ENCODE measurements at regions not wholly inside any gene's neighbourhood (a gene's known extent, or its start where the extent isn't known, plus 50 kb on each side); places are given as distances from the start of the nearest gene placed in this dataset.
"Not testable (repeated sequence)": the region's sequence is repeated elsewhere in the genome, so short reads cannot be mapped to it uniquely, and the experiment has no call there.

GRCh38 chr11:71178076-71178475 lies 74.3 kb downstream of the SHANK2 start:
- no peak for DNase-seq (ENCODE audit: low spot score)
- H3K27ac Mint-ChIP-seq, result no peak overlapping the region
- no peaks in the 10 kb centered on the region for H3K4me1 Mint-ChIP-seq (ENCODE audit: low read depth)
- H3K36me3 Mint-ChIP-seq (ENCODE audit: low read depth), result no peaks in the 10 kb centered on the region
- intact Hi-C loops (cut with micrococcal nuclease), result no loop called here
- peaks cover 18% of the 10 kb centered on the region for H3K9me3 Mint-ChIP-seq
- no peak overlapping the region for H3K4me3 Mint-ChIP-seq (ENCODE audit: low read depth)
- H3K27me3 Mint-ChIP-seq (ENCODE audit: low read depth), result peaks cover 4% of the 10 kb centered on the region

- Mint-ChIP-seq H3K36me3 (ENCODE audit: low read depth) (no peaks in the 10 kb centered on the region), H3K27ac (no peak overlapping the region), H3K4me3 (ENCODE audit: low read depth) (no peak overlapping the region), H3K4me1 (ENCODE audit: low read depth) (no peaks in the 10 kb centered on the region), H3K27me3 (ENCODE audit: low read depth) (peaks cover 4% of the 10 kb centered on the region), H3K9me3 (peaks cover 18% of the 10 kb centered on the region)
- intact Hi-C loops (cut with micrococcal nuclease), result no loop called here
- DNase-seq (ENCODE audit: low spot score), result no peak
Measured at GRCh38 chr11:71176812-71177211, 75.6 kb downstream of the SHANK2 start.

GRCh38 chr11:71173709-71174108 lies 78.7 kb downstream of the SHANK2 start:
- Mint-ChIP-seq H3K27me3 (ENCODE audit: low read depth) (no peaks in the 10 kb centered on the region), H3K4me1 (ENCODE audit: low read depth) (no peaks in the 10 kb centered on the region), H3K36me3 (ENCODE audit: low read depth) (no peaks in the 10 kb centered on the region)

GRCh38 chr11:71172680-71173079 lies 79.7 kb downstream of the SHANK2 start:
- intact Hi-C loops (cut with micrococcal nuclease), result no loop called here
- no peaks in the 10 kb centered on the region for H3K27me3 Mint-ChIP-seq (ENCODE audit: low read depth)
- H3K36me3 Mint-ChIP-seq (ENCODE audit: low read depth), result no peaks in the 10 kb centered on the region
- H3K4me1 Mint-ChIP-seq (ENCODE audit: low read depth), result no peaks in the 10 kb centered on the region
- no peak overlapping the region for H3K27ac Mint-ChIP-seq
- peaks cover 18% of the 10 kb centered on the region for H3K9me3 Mint-ChIP-seq
- DNase-seq (ENCODE audit: low spot score), result no peak
- no peak overlapping the region for H3K4me3 Mint-ChIP-seq (ENCODE audit: low read depth)

More at GRCh38 chr11:71173709-71174108, 78.7 kb downstream of the SHANK2 start:
- intact Hi-C loops (cut with micrococcal nuclease), result no loop called here
- Mint-ChIP-seq H3K4me3 (ENCODE audit: low read depth) (no peak overlapping the region), H3K9me3 (peaks cover 18% of the 10 kb centered on the region), H3K27ac (no peak overlapping the region)
- DNase-seq (ENCODE audit: low spot score), result no peak

- Mint-ChIP-seq H3K36me3 (ENCODE audit: low read depth) (no peaks in the 10 kb centered on the region), H3K4me3 (ENCODE audit: low read depth) (no peak overlapping the region), H3K4me1 (ENCODE audit: low read depth) (no peaks in the 10 kb centered on the region), H3K27ac (no peak overlapping the region), H3K27me3 (ENCODE audit: low read depth) (no peaks in the 10 kb centered on the region), H3K9me3 (peaks cover 13% of the 10 kb centered on the region)
- intact Hi-C loops (cut with micrococcal nuclease), result no loop called here
- DNase-seq (ENCODE audit: low spot score), result no peak
Measured at GRCh38 chr11:71171576-71171975, 80.8 kb downstream of the SHANK2 start.

- Mint-ChIP-seq H3K27ac (no peak overlapping the region), H3K4me1 (ENCODE audit: low read depth) (no peaks in the 10 kb centered on the region), H3K36me3 (ENCODE audit: low read depth) (no peaks in the 10 kb centered on the region), H3K4me3 (ENCODE audit: low read depth) (no peak overlapping the region), H3K9me3 (peaks cover 6% of the 10 kb centered on the region), H3K27me3 (ENCODE audit: low read depth) (no peaks in the 10 kb centered on the region)
- DNase-seq (ENCODE audit: low spot score), result no peak
- intact Hi-C loops (cut with micrococcal nuclease), result no loop called here
Measured at GRCh38 chr11:71170624-71171423, 81.6 kb downstream of the SHANK2 start.

GRCh38 chr11:71169313-71169712 lies 83.1 kb downstream of the SHANK2 start:
- no peak for DNase-seq (ENCODE audit: low spot score)

GRCh38 chr11:71167814-71168213 lies 84.6 kb downstream of the SHANK2 start:
- H3K4me3 Mint-ChIP-seq (ENCODE audit: low read depth); H3K36me3 Mint-ChIP-seq (ENCODE audit: low read depth); H3K9me3 Mint-ChIP-seq; H3K27ac Mint-ChIP-seq; DNase-seq (ENCODE audit: low spot score); H3K4me1 Mint-ChIP-seq (ENCODE audit: low read depth); H3K27me3 Mint-ChIP-seq (ENCODE audit: low read depth); intact Hi-C loops (cut with micrococcal nuclease): not testable (repeated sequence)

More at GRCh38 chr11:71169313-71169712, 83.1 kb downstream of the SHANK2 start:
- intact Hi-C loops (cut with micrococcal nuclease), result no loop called here
- H3K27me3 Mint-ChIP-seq (ENCODE audit: low read depth), result no peaks in the 10 kb centered on the region
- H3K27ac Mint-ChIP-seq, result no peak overlapping the region
- no peak overlapping the region for H3K4me3 Mint-ChIP-seq (ENCODE audit: low read depth)
- H3K36me3 Mint-ChIP-seq (ENCODE audit: low read depth), result no peaks in the 10 kb centered on the region
- H3K4me1 Mint-ChIP-seq (ENCODE audit: low read depth), result no peaks in the 10 kb centered on the region
- H3K9me3 Mint-ChIP-seq, result no peaks in the 10 kb centered on the region

GRCh38 chr11:71165771-71166170 lies 86.6 kb downstream of the SHANK2 start:
- intact Hi-C loops (cut with micrococcal nuclease), result no loop called here
- no peak overlapping the region for H3K4me3 Mint-ChIP-seq (ENCODE audit: low read depth)
- DNase-seq (ENCODE audit: low spot score), result no peak

GRCh38 chr11:71164621-71165020 lies 87.8 kb downstream of the SHANK2 start:
- Mint-ChIP-seq H3K36me3 (ENCODE audit: low read depth) (no peaks in the 10 kb centered on the region), H3K4me3 (ENCODE audit: low read depth) (no peak overlapping the region), H3K27ac (no peak overlapping the region), H3K27me3 (ENCODE audit: low read depth) (no peaks in the 10 kb centered on the region), H3K9me3 (no peaks in the 10 kb centered on the region), H3K4me1 (ENCODE audit: low read depth) (no peaks in the 10 kb centered on the region)
- no peak for DNase-seq (ENCODE audit: low spot score)
- intact Hi-C loops (cut with micrococcal nuclease), result no loop called here

More at GRCh38 chr11:71165771-71166170, 86.6 kb downstream of the SHANK2 start:
- no peaks in the 10 kb centered on the region for H3K36me3 Mint-ChIP-seq (ENCODE audit: low read depth)
- H3K27me3 Mint-ChIP-seq (ENCODE audit: low read depth), result no peaks in the 10 kb centered on the region
- no peaks in the 10 kb centered on the region for H3K9me3 Mint-ChIP-seq
- no peak overlapping the region for H3K27ac Mint-ChIP-seq
- no peaks in the 10 kb centered on the region for H3K4me1 Mint-ChIP-seq (ENCODE audit: low read depth)

- H3K4me3 Mint-ChIP-seq (ENCODE audit: low read depth), result no peak overlapping the region
- intact Hi-C loops (cut with micrococcal nuclease), result no loop called here
- H3K36me3 Mint-ChIP-seq (ENCODE audit: low read depth), result no peaks in the 10 kb centered on the region
Measured at GRCh38 chr11:71164186-71164585, 88.2 kb downstream of the SHANK2 start.

GRCh38 chr11:71163371-71163770 lies 89.0 kb downstream of the SHANK2 start:
- H3K4me1 Mint-ChIP-seq (ENCODE audit: low read depth), result no peaks in the 10 kb centered on the region
- H3K4me3 Mint-ChIP-seq (ENCODE audit: low read depth), result no peak overlapping the region
- no peak for DNase-seq (ENCODE audit: low spot score)
- H3K36me3 Mint-ChIP-seq (ENCODE audit: low read depth), result no peaks in the 10 kb centered on the region
- intact Hi-C loops (cut with micrococcal nuclease), result no loop called here
- H3K27me3 Mint-ChIP-seq (ENCODE audit: low read depth), result no peaks in the 10 kb centered on the region
- no peak overlapping the region for H3K27ac Mint-ChIP-seq
- no peaks in the 10 kb centered on the region for H3K9me3 Mint-ChIP-seq

More at GRCh38 chr11:71164186-71164585, 88.2 kb downstream of the SHANK2 start:
- Mint-ChIP-seq H3K4me1 (ENCODE audit: low read depth) (no peaks in the 10 kb centered on the region), H3K9me3 (no peaks in the 10 kb centered on the region), H3K27ac (no peak overlapping the region), H3K27me3 (ENCODE audit: low read depth) (no peaks in the 10 kb centered on the region)
- no peak for DNase-seq (ENCODE audit: low spot score)

GRCh38 chr11:71158936-71159335 lies 93.4 kb downstream of the SHANK2 start:
- Mint-ChIP-seq H3K4me3 (ENCODE audit: low read depth) (no peak overlapping the region), H3K9me3 (no peaks in the 10 kb centered on the region), H3K4me1 (ENCODE audit: low read depth) (no peaks in the 10 kb centered on the region), H3K36me3 (ENCODE audit: low read depth) (no peaks in the 10 kb centered on the region), H3K27ac (no peak overlapping the region), H3K27me3 (ENCODE audit: low read depth) (no peaks in the 10 kb centered on the region)
- DNase-seq (ENCODE audit: low spot score), result no peak
- intact Hi-C loops (cut with micrococcal nuclease), result no loop called here

Measured in activated T-helper 2 cell treated with anti-CD3 and anti-CD28 coated beads, Interferon-gamma antibody, Interleukin-2, Interleukin-4, amounts not matched to agents 10 μg/mL and 5 μg/mL and 100 μg/mL, durations not matched to agents 14 hours and 24 hours and 36 hours (primary cell).